ENCODE measurements at regions not wholly inside any gene's neighbourhood (a gene's known extent, or its start where the extent isn't known, plus 50 kb on each side); places are given as distances from the start of the nearest gene placed in this dataset.

GRCh38 chr13:48842316-48842715 is 133.4 kb upstream of the FNDC3A start:
- TF ChIP-seq GABPA (IDR thresholded peaks at IDR 0.05; ENCODE audit: low read depth): no peak
- no peak for TF ChIP-seq CTCF (IDR thresholded peaks at IDR 0.05; ENCODE audit: insufficient read depth, low read length)
- no peak for TF ChIP-seq POLR2AphosphoS5 (IDR thresholded peaks at IDR 0.05; ENCODE audit: low read depth)

All from HL-60 (cell line).